Fibroblast of skin of right quadriceps (primary cell): ENCODE measurements at regions not wholly inside any gene's neighbourhood (a gene's known extent, or its start where the extent isn't known, plus 50 kb on each side); places are given as distances from the start of the nearest gene placed in this dataset.
"Not testable (repeated sequence)": the region's sequence is repeated elsewhere in the genome, so short reads cannot be mapped to it uniquely, and the experiment has no call there.

ENCODE experiments used
- DNase-seq: peaks from one replicate; pipeline ENCODE4 v3.0.0-alpha.2; 2013

- not testable (repeated sequence) for DNase-seq
Observed at GRCh38 chr6:58121616-58122015, 804.2 kb downstream of the PRIM2 start.

- not testable (repeated sequence) for DNase-seq
Observed at GRCh38 chr6:58123770-58124169, 806.3 kb downstream of the PRIM2 start.

DNA sequence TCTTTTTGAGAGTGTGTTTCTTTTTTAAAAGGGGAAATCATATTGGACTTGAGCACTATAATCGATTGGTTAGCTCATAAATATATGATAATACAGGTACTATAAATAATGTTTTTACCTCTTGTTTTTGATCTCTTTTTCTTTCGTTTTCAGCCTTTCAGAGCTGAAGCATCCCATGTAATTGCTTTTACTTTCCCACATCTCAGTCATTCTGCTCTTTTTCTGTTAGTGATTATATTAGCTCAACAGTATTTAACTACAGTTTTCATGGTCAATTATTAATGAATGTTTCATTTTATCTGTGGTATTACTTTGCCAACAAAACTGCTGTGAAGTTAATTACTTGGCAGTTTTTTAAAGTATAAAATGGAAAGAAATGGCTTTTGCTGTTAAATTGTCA is 811.1 kb downstream of the PRIM2 start:
- DNase-seq = not testable (repeated sequence)

GRCh38 chr6:58129098-58129497 is 811.7 kb downstream of the PRIM2 start:
- DNase-seq = not testable (repeated sequence)

DNA sequence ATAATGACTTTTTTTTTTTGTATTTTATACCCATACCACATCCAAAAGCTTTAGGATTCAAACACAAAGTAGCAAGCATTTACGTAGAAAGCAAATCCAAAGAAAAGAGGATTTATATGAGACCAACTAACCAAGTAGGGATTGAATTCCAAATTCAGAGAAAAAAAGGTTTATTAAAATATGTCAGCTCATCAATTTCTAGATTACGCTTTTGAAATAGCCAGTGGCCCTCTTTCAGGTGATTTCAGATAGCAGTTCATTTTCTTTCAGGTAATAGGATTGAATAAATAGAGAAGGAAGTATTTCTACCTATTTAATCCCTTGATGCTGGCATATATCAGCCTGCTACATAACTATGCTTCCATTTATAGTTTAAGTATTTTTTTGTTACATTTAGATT is 822.3 kb downstream of the PRIM2 start:
- not testable (repeated sequence) for DNase-seq

- DNase-seq = not testable (repeated sequence)
Observed at GRCh38 chr6:58171025-58171424, 853.6 kb downstream of the PRIM2 start.

DNA sequence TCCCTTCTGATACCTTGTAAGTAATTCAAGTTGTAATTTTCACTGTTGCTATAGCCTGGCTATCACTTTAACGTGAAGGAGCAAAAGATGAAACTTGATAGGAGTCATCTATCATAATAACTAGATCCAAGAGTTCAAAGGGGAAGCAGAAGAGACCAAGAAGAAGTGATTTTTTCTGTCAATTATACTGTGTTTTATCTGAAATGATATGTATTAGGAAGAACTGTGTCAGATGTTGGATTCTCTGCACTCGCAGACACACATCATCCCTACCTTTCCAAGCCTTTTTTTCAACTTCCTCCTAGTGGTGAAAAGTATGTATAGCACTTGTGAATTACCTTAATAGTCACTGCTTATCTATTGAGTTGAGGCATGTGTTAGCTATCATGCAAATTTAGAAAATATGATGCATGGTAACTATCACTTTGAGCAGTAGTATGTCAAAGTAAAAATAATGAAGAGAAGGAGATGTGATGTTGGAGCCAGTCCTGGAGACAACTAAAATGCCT is 864.2 kb downstream of the PRIM2 start:
- DNase-seq = not testable (repeated sequence)

GRCh38 chr6:58185300-58185699 is 867.9 kb downstream of the PRIM2 start:
- DNase-seq = not testable (repeated sequence)

- DNase-seq = not testable (repeated sequence)
Observed at GRCh38 chr6:58193209-58193608, 875.8 kb downstream of the PRIM2 start.

DNA sequence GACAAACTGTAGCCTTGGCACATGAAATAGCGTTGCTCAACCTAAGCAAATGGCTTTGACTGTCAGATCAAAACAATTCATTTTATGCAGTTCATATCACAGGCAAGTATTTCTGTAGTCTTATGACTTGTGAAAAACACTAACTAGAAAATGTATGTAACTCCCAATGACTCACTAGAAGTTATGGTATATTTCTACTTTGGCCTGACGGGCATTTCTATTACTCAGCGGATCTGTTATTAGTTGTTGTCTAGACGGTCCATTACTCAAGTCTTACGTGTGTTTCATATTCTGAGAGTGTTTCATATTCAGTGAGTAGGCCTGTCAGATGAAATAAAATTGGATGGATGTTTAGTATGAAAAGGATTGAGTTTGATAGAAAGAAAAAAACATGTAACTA is 880.9 kb downstream of the PRIM2 start:
- DNase-seq = peak; percentile 13

GRCh38 chr6:58237124-58237523 is 919.7 kb downstream of the PRIM2 start:
- not testable (repeated sequence) for DNase-seq

DNA sequence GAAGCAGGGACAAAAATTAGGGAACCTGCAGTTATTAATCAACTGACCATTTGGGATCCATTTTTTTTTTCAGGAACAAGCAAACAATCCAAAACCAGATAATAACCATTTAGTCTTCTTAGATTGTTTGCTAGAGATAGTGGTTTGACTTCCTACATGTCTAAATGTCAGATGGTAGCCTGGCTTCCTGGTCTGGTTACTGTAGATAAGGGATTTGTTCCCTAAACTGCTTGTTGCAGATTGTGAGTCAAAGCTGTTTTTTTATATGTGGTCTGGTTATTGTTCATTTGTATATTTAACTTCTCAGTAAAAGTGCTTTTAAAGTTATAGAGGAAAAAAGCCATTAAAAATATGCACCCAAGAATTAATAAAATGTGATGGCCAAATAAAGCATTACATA is 921.0 kb downstream of the PRIM2 start:
- DNase-seq = not testable (repeated sequence)

- DNase-seq = not testable (repeated sequence)
Observed at GRCh38 chr6:58257625-58258024, 940.2 kb downstream of the PRIM2 start.

- DNase-seq = no peak
Observed at GRCh38 chr6:58290177-58290576, 972.7 kb downstream of the PRIM2 start.

- DNase-seq = not testable (repeated sequence)
Observed at GRCh38 chr6:58291319-58291718, 973.9 kb downstream of the PRIM2 start.

DNA sequence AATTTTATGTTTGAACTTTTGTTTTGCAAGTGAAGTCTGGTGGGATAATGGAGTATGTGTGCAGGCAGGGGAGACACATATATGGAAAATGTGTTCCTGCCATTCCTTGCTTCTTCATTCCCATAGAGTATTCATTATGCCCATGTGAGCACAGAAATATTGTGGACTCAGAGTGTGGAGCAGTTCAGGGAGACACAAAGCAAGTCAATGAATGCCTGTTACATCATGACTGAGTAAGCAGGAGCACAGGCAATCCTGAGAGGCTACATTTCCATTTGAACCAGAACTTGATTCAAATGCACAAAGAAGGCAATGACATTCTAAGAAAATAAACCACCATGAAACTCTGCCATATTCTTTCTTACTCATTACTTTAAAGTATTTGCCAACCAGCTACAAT is 990.5 kb downstream of the PRIM2 start:
- not testable (repeated sequence) for DNase-seq

DNA sequence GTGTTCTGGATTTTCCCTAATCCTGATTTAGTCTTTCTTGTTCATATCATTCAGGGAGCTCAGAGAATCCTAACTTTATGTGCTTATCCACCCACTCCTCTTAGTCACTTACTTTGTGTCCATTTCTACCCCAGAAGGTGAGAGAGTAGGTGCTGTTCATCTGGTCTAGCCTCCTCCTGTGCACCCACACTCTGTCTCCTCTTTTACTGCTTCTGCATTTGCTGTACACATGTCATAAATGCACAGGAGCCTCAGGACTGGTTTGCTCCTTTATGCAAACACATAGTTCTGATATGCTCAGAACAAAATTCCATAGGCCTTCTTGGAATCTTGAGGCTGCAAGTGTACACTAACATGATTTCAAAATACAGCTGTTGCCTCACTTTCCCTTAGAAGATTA is 1014.7 kb downstream of the PRIM2 start:
- DNase-seq = not testable (repeated sequence)

- not testable (repeated sequence) for DNase-seq
Observed at GRCh38 chr6:58342287-58342686, 1024.9 kb downstream of the PRIM2 start.

DNA sequence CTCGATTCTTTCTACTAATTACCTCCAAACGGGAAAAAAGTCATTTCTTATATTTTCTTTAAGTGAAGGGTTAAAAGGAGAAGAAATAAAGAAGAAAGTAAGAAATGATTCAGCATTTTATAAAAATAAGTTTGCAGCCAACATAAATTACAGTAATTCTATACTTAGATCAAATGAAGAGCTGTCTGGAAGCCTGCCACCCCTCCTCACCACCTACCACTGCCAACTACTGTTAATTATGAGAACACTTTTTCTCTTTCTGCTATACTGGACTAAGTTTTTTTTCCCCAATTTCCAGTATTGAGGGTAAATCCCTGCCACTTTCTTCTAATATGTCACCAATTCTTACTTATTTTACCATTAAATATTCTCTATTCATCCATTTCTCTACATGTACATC is 1030.1 kb downstream of the PRIM2 start:
- not testable (repeated sequence) for DNase-seq

DNA sequence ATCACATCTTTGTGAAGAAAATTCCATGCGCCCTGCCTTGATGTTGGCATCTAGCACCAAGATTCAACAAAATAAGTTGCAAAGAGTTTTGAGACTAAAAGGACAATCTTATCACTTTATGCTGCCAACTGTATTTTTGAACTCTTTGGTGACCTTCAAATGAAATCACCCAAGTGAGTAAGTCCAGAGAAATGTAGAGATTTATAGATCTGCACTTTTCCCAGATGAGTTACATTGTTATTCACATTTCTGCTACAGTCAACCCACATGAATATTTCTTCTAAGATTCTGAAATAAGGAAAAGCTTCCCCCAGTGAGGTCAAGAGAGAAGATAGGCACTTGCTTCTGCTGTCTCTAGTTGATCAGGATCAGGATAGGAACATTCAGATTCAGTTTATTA is 1034.2 kb downstream of the PRIM2 start:
- not testable (repeated sequence) for DNase-seq

- DNase-seq = not testable (repeated sequence)
Observed at GRCh38 chr6:58358452-58358851, 1041.0 kb downstream of the PRIM2 start.

- DNase-seq = not testable (repeated sequence)
Observed at GRCh38 chr6:58365856-58366255, 1048.4 kb downstream of the PRIM2 start.

GRCh38 chr6:58406659-58407058 is 1089.2 kb downstream of the PRIM2 start:
- not testable (repeated sequence) for DNase-seq

- DNase-seq = no peak
Observed at GRCh38 chr6:58419321-58419720, 1101.9 kb downstream of the PRIM2 start.
